ENCODE measurements at regions not wholly inside any gene's neighbourhood (a gene's known extent, or its start where the extent isn't known, plus 50 kb on each side); places are given as distances from the start of the nearest gene placed in this dataset.

GRCh38 chr3:30225021-30225420, 381.4 kb upstream of the TGFBR2 start:
- TF ChIP-seq EZH2 (IDR thresholded peaks at IDR 0.05; ENCODE audit: borderline replicate concordance), result no peak
- no peak for TF ChIP-seq CTCF (IDR thresholded peaks at IDR 0.05; ENCODE audit: poor library complexity)
- no peak for TF ChIP-seq EZH2phosphoT487 (IDR thresholded peaks at IDR 0.05; ENCODE audit: low read depth, severe bottlenecking, unreplicated experiment)

Measured in hepatocyte (in vitro differentiated cells).